Activated T-cell treated with anti-CD3 and anti-CD28 coated beads for 4 hours (primary cell): ENCODE measurements at regions not wholly inside any gene's neighbourhood (a gene's known extent, or its start where the extent isn't known, plus 50 kb on each side); places are given as distances from the start of the nearest gene placed in this dataset.
"Not testable (repeated sequence)": the region's sequence is repeated elsewhere in the genome, so short reads cannot be mapped to it uniquely, and the experiment has no call there.

Experiments
- DNase-seq: peaks from one replicate; pipeline ENCODE4 v3.0.0-alpha.2; 2020

GRCh38 chr3:110494728-110495127 lies 576.9 kb upstream of the NECTIN3 start:
- DNase-seq = no peak

GRCh38 chr3:110495201-110495927 lies 576.3 kb upstream of the NECTIN3 start:
- no peak for DNase-seq

GRCh38 chr3:110504401-110504800 lies 567.2 kb upstream of the NECTIN3 start:
- no peak for DNase-seq

GRCh38 chr3:110504901-110505300 lies 566.7 kb upstream of the NECTIN3 start:
- DNase-seq = no peak

- no peak for DNase-seq
Observed at GRCh38 chr3:110506890-110507289, 564.7 kb upstream of the NECTIN3 start.

GRCh38 chr3:110507570-110507969 lies 564.0 kb upstream of the NECTIN3 start:
- DNase-seq = not testable (repeated sequence)

GRCh38 chr3:110512961-110513360 lies 558.7 kb upstream of the NECTIN3 start:
- DNase-seq = no peak

- DNase-seq = no peak
Observed at GRCh38 chr3:110518031-110518430, 553.6 kb upstream of the NECTIN3 start.

GRCh38 chr3:110519071-110519470 lies 552.5 kb upstream of the NECTIN3 start:
- DNase-seq = no peak

- no peak for DNase-seq
Observed at GRCh38 chr3:110521019-110521418, 550.6 kb upstream of the NECTIN3 start.

- not testable (repeated sequence) for DNase-seq
Observed at GRCh38 chr3:110525558-110526064, 546.0 kb upstream of the NECTIN3 start.

GRCh38 chr3:110526777-110527727 lies 544.6 kb upstream of the NECTIN3 start:
- DNase-seq = no peak

GRCh38 chr3:110528305-110529121 lies 543.1 kb upstream of the NECTIN3 start:
- no peak for DNase-seq

GRCh38 chr3:110530902-110531301 lies 540.7 kb upstream of the NECTIN3 start:
- DNase-seq = no peak

- no peak for DNase-seq
Observed at GRCh38 chr3:110533089-110533488, 538.5 kb upstream of the NECTIN3 start.

GRCh38 chr3:110542552-110543150 lies 529.0 kb upstream of the NECTIN3 start:
- no peak for DNase-seq

GRCh38 chr3:110544730-110545129 lies 526.9 kb upstream of the NECTIN3 start:
- DNase-seq = no peak

GRCh38 chr3:110550511-110550910 lies 521.1 kb upstream of the NECTIN3 start:
- no peak for DNase-seq

- no peak for DNase-seq
Observed at GRCh38 chr3:110562621-110563020, 509.0 kb upstream of the NECTIN3 start.

GRCh38 chr3:110564674-110565073 lies 506.9 kb upstream of the NECTIN3 start:
- DNase-seq = no peak

- DNase-seq = no peak
Observed at GRCh38 chr3:110567029-110567428, 504.6 kb upstream of the NECTIN3 start.

- DNase-seq = no peak
Observed at GRCh38 chr3:110568246-110568645, 503.4 kb upstream of the NECTIN3 start.
